HUES6 (cell line): ENCODE measurements at regions not wholly inside any gene's neighbourhood (a gene's known extent, or its start where the extent isn't known, plus 50 kb on each side); places are given as distances from the start of the nearest gene placed in this dataset.

ENCODE experiments used
- H3K27ac ChIP-seq: 2 replicates; pipeline ENCODE4 v1.7.0; 2013; ENCODE audit warnings: low read depth, mild to moderate bottlenecking, low read length, inconsistent platforms
- H3K27me3 ChIP-seq: 2 replicates; pipeline ENCODE4 v1.6.1; 2013; ENCODE audit warnings: low read length; ENCODE audit not compliant: control insufficient read depth, insufficient read depth
- H3K36me3 ChIP-seq: 2 replicates; pipeline ENCODE4 v1.6.1; 2013; ENCODE audit warnings: low read length; ENCODE audit not compliant: control insufficient read depth, insufficient read depth
- H3K4me1 ChIP-seq: 2 replicates; pipeline ENCODE4 v1.6.1; 2013; ENCODE audit warnings: low read length; ENCODE audit not compliant: control insufficient read depth, insufficient read depth
- H3K4me3 ChIP-seq: 2 replicates; pipeline ENCODE4 v1.5.1; 2013; ENCODE audit warnings: low read depth, low read length
- H3K9ac ChIP-seq: one replicate; pipeline ENCODE4 v1.6.1; 2013; ENCODE audit warnings: mild to moderate bottlenecking, low read length
- H3K9me3 ChIP-seq: 2 replicates; pipeline ENCODE4 v1.6.1; 2013; ENCODE audit warnings: low read depth, low read length; ENCODE audit not compliant: control insufficient read depth, insufficient read depth

- H3K36me3 ChIP-seq = no peaks in the 10 kb centered on the region
- H3K27ac ChIP-seq = no peak overlapping the region
- no peaks in the 10 kb centered on the region for H3K27me3 ChIP-seq
- H3K9ac ChIP-seq = no peak overlapping the region
- peaks cover 6% of the 10 kb centered on the region; the same call in 1 of the 2 replicates for H3K4me1 ChIP-seq
- H3K4me3 ChIP-seq = no peak overlapping the region
- peaks cover 12% of the 10 kb centered on the region for H3K9me3 ChIP-seq
Measured at GRCh38 chr14:71466946-71467345, 465.3 kb upstream of the RGS6 start.

- Histone ChIP-seq H3K9me3 (peaks cover 12% of the 10 kb centered on the region), H3K36me3 (no peaks in the 10 kb centered on the region), H3K4me3 (no peak overlapping the region), H3K4me1 (peaks cover 6% of the 10 kb centered on the region; the same call in 1 of the 2 replicates), H3K9ac (no peak overlapping the region), H3K27ac (no peak overlapping the region), H3K27me3 (no peaks in the 10 kb centered on the region)
Measured at GRCh38 chr14:71467361-71467811, 464.8 kb upstream of the RGS6 start.

DNA sequence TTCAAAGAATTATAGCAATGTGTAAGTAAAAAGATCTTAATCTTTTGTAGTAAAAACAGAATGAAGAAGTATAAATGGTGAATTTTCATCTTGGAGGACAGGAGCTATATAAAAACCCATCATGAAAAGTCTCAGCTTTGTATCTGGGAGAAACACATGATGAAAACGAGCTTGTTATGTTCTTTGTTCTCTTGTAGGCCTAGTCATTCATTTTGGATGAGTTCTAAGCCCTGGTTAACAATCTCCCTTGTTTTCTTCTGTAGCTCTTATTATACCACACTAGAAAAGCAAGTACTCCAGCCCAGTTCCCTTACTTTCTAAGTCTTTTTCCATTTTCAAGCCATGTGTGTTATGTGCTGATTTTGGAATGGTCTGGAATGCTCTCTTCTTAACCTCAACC is 463.5 kb upstream of the RGS6 start:
- no peaks in the 10 kb centered on the region for H3K36me3 ChIP-seq
- no peak overlapping the region for H3K9ac ChIP-seq
- no peak overlapping the region for H3K4me3 ChIP-seq
- H3K27me3 ChIP-seq = no peaks in the 10 kb centered on the region
- H3K4me1 ChIP-seq = peaks cover 6% of the 10 kb centered on the region; the same call in 1 of the 2 replicates
- H3K27ac ChIP-seq = no peak overlapping the region
- peaks cover 5% of the 10 kb centered on the region for H3K9me3 ChIP-seq

DNA sequence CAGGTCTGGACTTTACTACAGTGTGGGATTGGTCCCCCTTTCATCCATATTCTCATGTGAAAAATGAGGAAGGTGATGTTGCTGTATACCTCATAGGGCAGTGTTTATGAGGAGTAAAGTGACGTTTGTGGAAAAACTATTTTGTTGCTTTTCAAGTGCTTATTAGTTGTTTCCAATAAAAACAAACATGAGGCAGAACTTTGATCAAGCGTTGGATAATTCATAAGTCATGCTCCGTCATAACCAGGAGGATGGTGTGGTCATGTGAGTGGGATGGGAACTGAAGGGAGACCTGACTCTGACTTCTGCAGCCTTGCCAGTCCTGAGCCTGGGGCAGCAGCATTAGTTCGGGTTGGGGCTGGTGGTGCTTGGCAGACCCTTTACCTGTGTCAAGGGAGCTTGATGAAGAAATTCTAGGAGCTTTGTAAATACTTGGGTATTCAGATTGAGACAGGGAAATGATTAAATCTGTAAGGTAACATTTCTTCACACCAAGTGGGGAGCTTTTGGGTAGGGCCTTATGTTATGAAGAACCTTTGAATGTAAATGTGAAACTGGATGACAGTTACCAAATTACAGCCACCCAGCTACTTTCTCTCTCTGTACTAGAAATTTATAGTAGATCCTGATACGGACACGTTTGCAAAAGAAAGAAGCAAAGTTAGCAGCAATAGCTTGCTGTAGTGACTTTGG is 462.4 kb upstream of the RGS6 start:
- H3K27me3 ChIP-seq = no peaks in the 10 kb centered on the region
- H3K4me1 ChIP-seq = peaks cover 13% of the 10 kb centered on the region
- H3K27ac ChIP-seq = no peak overlapping the region
- no peak overlapping the region for H3K9ac ChIP-seq
- no peaks in the 10 kb centered on the region for H3K9me3 ChIP-seq
- no peaks in the 10 kb centered on the region for H3K36me3 ChIP-seq
- H3K4me3 ChIP-seq = no peak overlapping the region

DNA sequence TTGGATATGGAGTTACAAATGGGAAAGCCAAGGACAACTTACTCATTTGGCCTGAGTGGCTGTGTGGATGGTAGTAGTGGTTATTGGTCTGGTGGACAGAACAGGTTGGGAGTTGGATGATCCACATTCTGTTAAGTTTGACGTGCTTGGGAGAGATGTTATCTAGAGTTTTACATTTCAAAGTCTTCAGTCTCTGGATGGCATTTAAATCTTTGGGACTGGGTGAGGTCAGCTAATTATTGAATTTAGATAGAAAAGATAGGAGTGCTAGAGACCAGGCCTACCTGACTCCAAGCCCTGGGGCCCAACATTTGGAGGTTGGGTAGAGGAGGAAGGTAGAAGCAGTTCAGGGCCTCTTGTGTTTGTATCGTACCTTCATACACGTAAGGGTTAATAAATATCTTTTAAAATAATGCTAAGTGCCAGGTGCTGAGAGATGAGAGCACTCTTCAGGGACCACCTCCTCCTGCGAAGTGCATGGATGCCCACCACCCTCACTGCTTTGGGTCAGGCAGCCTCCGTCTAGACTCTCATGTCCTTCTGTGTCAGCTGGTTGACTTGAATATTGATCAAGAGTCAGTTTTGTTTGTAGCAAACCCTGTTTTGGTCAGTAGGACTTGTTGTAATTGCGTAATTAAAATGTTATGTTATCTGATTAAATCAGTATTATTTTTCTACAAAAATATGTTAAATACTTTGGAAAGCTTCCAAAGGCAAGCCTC is 460.4 kb upstream of the RGS6 start:
- H3K4me3 ChIP-seq = no peak overlapping the region
- H3K9me3 ChIP-seq = no peaks in the 10 kb centered on the region
- no peak overlapping the region for H3K9ac ChIP-seq
- peaks cover 13% of the 10 kb centered on the region for H3K4me1 ChIP-seq
- H3K36me3 ChIP-seq = no peaks in the 10 kb centered on the region
- H3K27me3 ChIP-seq = no peaks in the 10 kb centered on the region
- no peak overlapping the region for H3K27ac ChIP-seq

- Histone ChIP-seq H3K9me3 (no peaks in the 10 kb centered on the region), H3K36me3 (no peaks in the 10 kb centered on the region), H3K4me1 (peaks cover 13% of the 10 kb centered on the region), H3K27me3 (no peaks in the 10 kb centered on the region), H3K9ac (no peak overlapping the region), H3K4me3 (no peak overlapping the region), H3K27ac (no peak overlapping the region)
Measured at GRCh38 chr14:71472356-71473340, 459.6 kb upstream of the RGS6 start.

DNA sequence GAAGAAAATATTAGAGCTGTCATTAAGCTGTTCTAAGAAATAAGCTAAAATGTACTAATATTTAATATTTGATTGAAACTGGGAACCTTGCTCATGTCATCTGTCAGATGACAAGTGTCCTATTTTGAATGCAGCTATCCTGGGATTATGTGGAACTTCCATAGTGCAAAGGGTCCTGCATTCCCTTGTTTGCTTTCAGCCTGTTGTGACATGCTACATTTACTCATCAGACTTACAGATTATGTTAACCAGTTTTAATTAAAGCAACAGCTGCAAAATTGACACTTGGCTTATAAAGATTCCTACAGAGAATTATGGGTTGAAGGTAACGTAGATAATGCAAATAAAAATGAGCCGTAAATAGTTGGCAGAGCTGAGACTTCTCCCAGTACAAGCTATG is 458.4 kb upstream of the RGS6 start:
- Histone ChIP-seq H3K4me3 (no peak overlapping the region), H3K27me3 (no peaks in the 10 kb centered on the region), H3K9ac (no peak overlapping the region), H3K4me1 (peaks cover 17% of the 10 kb centered on the region), H3K36me3 (no peaks in the 10 kb centered on the region), H3K9me3 (no peaks in the 10 kb centered on the region), H3K27ac (no peak overlapping the region)

DNA sequence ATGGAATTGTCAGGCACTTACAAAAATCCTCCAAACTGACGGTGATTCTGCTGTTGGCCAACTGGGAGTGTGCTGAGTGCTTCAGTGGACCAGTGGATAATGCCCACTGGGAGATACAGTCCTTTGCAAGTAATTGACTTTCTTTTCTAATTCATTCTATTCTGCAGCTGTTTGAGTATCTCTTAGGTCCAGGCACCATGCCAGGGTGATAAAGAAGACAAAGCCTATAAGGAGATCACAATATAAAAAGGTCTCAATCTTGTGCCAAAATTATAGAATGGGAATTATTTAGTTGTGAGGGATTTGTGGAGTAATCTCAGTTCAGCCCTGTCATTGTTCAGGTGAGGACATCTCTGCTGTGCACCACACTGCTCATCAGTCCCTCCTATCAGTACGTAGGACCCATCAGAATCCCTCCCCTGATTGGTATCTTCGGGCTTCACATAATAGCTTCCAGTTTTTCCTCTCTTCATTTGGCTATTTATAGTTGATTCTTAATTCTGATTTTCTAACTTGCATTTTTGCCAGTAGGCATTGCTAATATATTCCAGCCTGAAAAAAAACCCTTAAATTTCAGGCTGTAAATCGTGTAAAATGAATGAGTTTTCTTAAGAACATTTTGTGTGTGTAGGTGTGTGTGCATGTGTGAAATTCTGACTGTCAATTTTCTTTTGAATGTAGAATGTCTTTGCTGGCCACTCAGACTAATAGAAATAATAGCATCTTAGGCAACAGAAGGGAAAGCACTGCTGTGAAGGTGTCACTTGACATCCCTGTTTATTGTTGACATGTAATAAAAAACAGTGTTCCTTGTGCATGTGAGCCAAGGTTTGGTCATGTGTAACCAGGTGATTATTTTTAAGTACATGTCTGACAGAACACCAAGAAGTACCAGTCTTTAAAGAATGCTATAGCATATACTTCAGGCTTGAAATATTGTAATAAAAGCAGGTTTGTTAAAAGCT is 457.6 kb upstream of the RGS6 start:
- Histone ChIP-seq H3K27me3 (no peaks in the 10 kb centered on the region), H3K4me1 (peaks cover 17% of the 10 kb centered on the region), H3K36me3 (no peaks in the 10 kb centered on the region), H3K4me3 (no peak overlapping the region), H3K27ac (no peak overlapping the region), H3K9me3 (no peaks in the 10 kb centered on the region), H3K9ac (no peak overlapping the region)

DNA sequence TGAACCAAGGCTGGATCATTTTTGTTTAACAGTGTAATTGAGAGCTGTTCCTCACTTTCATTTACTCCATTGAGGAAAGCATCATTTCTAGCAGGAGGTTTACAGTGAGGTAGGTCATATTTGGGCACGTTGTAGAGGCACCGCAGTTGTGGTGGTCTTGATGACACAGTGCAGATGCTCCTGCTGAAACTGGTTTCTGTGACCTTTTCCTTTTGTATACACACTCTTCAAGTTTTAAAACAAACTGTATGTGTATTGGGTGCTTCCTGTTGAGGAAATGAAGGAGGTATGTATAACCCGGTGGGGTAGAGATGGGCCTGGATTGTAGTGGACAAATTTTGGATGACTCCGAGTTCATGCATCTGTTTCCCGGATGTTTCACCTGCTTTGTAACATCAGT is 456.3 kb upstream of the RGS6 start:
- Histone ChIP-seq H3K27me3 (no peaks in the 10 kb centered on the region), H3K27ac (no peak overlapping the region), H3K4me1 (peaks cover 18% of the 10 kb centered on the region), H3K9ac (no peak overlapping the region), H3K4me3 (no peak overlapping the region), H3K9me3 (no peaks in the 10 kb centered on the region), H3K36me3 (no peaks in the 10 kb centered on the region)

DNA sequence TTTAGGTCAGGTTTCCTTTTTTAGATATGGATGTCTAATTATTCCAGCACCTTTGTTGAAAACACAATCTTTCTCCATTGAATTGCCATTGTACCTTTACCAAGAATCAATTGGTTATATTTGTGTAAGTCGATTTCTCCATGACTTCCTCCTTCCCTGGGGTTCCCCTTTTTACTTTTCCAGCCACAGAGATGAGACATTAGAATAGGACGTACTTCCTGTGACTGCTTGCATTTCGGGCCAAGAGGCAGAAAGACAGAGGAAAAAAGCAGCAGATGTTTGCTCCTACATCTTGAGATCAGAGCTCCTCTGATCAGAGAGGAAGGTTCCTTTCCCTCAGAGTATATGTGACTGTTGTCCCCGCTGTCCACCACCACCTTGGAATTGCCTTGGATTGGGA is 453.7 kb upstream of the RGS6 start:
- no peaks in the 10 kb centered on the region for H3K36me3 ChIP-seq
- no peak overlapping the region for H3K4me3 ChIP-seq
- no peaks in the 10 kb centered on the region for H3K27me3 ChIP-seq
- peaks cover 23% of the 10 kb centered on the region for H3K4me1 ChIP-seq
- H3K9ac ChIP-seq = no peak overlapping the region
- no peak overlapping the region for H3K27ac ChIP-seq
- no peaks in the 10 kb centered on the region for H3K9me3 ChIP-seq
